ENCODE measurements at regions not wholly inside any gene's neighbourhood (a gene's known extent, or its start where the extent isn't known, plus 50 kb on each side); places are given as distances from the start of the nearest gene placed in this dataset.

- peak; percentile 80 for DNase-seq (ENCODE audit: low read depth)
Measured at GRCh38 chr12:65596514-65597091, 227.7 kb upstream of the HMGA2 start.

- peak; percentile 66 for DNase-seq (ENCODE audit: low read depth)
Measured at GRCh38 chr12:65597527-65597926, 226.8 kb upstream of the HMGA2 start.

- DNase-seq (ENCODE audit: low read depth), result no peak
Measured at GRCh38 chr12:65598688-65599087, 225.6 kb upstream of the HMGA2 start.

- DNase-seq (ENCODE audit: low read depth), result no peak
Measured at GRCh38 chr12:65602253-65602609, 222.1 kb upstream of the HMGA2 start.

GRCh38 chr12:65602610-65603295, 221.5 kb upstream of the HMGA2 start:
- DNase-seq (ENCODE audit: low read depth), result peak; percentile 94

GRCh38 chr12:65603438-65604351, 220.6 kb upstream of the HMGA2 start:
- DNase-seq (ENCODE audit: low read depth), result peak; percentile 89

- DNase-seq (ENCODE audit: low read depth), result no peak
Measured at GRCh38 chr12:65605019-65605418, 219.3 kb upstream of the HMGA2 start.

- DNase-seq (ENCODE audit: low read depth), result no peak
Measured at GRCh38 chr12:65606008-65606766, 218.1 kb upstream of the HMGA2 start.

GRCh38 chr12:65607401-65607841, 216.9 kb upstream of the HMGA2 start:
- DNase-seq (ENCODE audit: low read depth), result no peak

GRCh38 chr12:65608319-65608916, 215.9 kb upstream of the HMGA2 start:
- DNase-seq (ENCODE audit: low read depth), result peak; percentile 53

GRCh38 chr12:65609359-65609771, 214.9 kb upstream of the HMGA2 start:
- DNase-seq (ENCODE audit: low read depth), result peak; percentile 99

- no peak for DNase-seq (ENCODE audit: low read depth)
Measured at GRCh38 chr12:65611396-65611795, 212.9 kb upstream of the HMGA2 start.

- no peak for DNase-seq (ENCODE audit: low read depth)
Measured at GRCh38 chr12:65612440-65612839, 211.8 kb upstream of the HMGA2 start.

GRCh38 chr12:65613692-65614091, 210.6 kb upstream of the HMGA2 start:
- DNase-seq (ENCODE audit: low read depth), result no peak

GRCh38 chr12:65614259-65614889, 209.9 kb upstream of the HMGA2 start:
- DNase-seq (ENCODE audit: low read depth), result no peak

- no peak for DNase-seq (ENCODE audit: low read depth)
Measured at GRCh38 chr12:65615118-65615517, 209.2 kb upstream of the HMGA2 start.

- no peak for DNase-seq (ENCODE audit: low read depth)
Measured at GRCh38 chr12:65616022-65616421, 208.3 kb upstream of the HMGA2 start.

- DNase-seq (ENCODE audit: low read depth), result no peak
Measured at GRCh38 chr12:65618588-65618987, 205.7 kb upstream of the HMGA2 start.

- DNase-seq (ENCODE audit: low read depth), result no peak
Measured at GRCh38 chr12:65619018-65619417, 205.3 kb upstream of the HMGA2 start.

- DNase-seq (ENCODE audit: low read depth), result no peak
Measured at GRCh38 chr12:65620046-65620445, 204.2 kb upstream of the HMGA2 start.

GRCh38 chr12:65622056-65622455, 202.2 kb upstream of the HMGA2 start:
- DNase-seq (ENCODE audit: low read depth), result no peak

Measured in HT1080 (cell line).